ENCODE measurements at regions not wholly inside any gene's neighbourhood (a gene's known extent, or its start where the extent isn't known, plus 50 kb on each side); places are given as distances from the start of the nearest gene placed in this dataset.
"Not testable (repeated sequence)": the region's sequence is repeated elsewhere in the genome, so short reads cannot be mapped to it uniquely, and the experiment has no call there.

- no peak for DNase-seq (ENCODE audit: low read depth in 2 of 2)
Observed at GRCh38 chr2:195572895-195573683, 83.9 kb upstream of the SLC39A10 start.

DNA sequence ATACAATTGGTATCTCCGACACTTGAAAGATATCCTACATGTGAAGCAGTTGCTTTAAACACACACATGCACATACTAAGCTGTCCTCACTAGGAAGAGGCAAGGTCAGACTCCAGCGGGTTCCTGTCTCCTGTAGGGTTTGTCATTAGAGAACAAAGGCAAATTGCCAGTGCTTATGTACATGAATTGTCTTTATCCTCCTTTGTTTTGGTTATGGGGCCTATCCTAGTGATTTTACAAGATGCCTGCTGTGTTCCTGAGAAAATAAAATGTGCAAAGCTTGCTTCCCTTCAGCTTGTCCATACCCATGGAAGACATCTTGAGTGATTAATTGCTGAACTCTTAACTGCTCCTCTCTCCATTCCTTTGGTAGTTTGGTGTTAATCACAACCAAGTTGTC is 86.7 kb upstream of the SLC39A10 start:
- DNase-seq (ENCODE audit: low read depth in 2 of 2) = no peak

DNA sequence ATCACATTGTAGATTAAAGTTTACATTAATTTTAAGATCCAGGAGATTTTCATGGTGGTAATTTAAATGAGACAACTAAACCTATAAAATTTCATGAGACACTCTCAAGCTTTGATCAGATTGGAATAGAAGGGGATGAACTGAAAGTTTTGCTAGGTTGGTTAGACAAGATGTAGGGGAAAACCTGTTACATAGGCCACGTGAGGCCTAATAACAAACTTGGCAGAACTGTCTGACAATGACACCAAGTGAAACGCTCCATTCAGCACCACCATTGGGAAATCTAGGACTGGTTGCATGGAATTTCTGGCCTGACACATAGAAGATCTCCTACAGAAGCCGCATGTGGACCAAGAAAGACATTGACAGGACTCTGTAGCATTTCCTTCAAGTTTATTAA is 87.8 kb upstream of the SLC39A10 start:
- DNase-seq (ENCODE audit: low read depth in 2 of 2) = no peak

DNA sequence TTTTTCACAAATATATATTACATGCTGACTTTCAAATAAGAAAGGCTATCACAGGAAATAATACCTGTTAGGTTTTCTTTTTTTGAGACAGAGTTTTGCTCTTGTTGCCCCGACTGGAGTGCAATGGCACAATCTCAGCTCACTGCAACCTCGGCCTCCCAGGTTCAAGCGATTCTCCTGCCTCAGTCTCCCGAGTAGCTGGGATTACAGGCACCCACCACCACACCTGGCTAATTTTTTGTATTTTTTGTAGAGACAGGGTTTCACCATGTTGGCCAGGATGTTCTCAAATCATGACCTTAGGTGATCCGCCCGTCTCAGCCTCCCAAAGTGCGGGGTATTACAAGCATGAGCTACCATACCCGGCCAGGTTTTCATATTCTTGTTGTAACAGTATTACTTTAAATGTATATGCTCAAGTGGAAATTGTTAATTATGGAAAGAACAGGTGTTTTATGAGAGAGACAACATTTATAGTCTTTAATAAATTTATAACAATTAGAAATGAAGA is 92.3 kb upstream of the SLC39A10 start:
- DNase-seq (ENCODE audit: low read depth in 2 of 2) = not testable (repeated sequence)

GRCh38 chr2:195563857-195564512 is 93.0 kb upstream of the SLC39A10 start:
- no peak for DNase-seq (ENCODE audit: low read depth in 2 of 2)

GRCh38 chr2:195562570-195563566 is 94.2 kb upstream of the SLC39A10 start:
- no peak for DNase-seq (ENCODE audit: low read depth in 2 of 2)

GRCh38 chr2:195561116-195561921 is 95.7 kb upstream of the SLC39A10 start:
- no peak for DNase-seq (ENCODE audit: low read depth in 2 of 2)

DNA sequence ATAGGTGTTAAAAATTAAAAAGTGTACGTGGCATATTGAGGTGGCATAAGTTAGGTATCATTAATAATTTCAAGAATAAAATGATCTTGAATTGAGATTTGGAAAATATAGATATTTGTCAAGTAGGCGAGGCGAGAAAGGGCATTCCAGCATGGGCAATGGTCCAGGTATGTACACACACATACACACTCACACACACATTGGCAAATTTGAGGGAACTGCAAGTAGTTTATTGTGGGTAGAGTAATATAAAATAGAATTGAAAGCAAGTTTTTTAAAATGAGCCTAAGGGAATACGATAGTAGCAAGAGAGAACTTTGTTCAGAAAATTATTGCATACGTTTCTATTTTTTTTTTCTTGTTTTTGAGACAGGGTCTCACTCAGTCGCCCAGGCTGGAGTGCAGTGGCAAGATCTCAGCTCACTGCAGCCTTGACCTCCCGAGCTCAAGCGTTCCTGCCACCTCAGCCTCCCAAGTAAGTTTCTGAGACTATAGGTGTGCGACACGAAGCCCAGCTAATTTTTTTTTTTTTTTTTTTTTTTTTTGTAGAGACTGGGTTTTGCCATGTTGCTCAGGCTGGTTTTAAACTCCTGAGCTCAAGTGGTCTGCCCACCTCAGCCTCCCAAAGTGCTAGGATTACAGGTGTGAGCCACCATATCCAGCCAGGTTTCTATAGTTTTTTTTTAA is 96.7 kb upstream of the SLC39A10 start:
- DNase-seq (ENCODE audit: low read depth in 2 of 2) = no peak

GRCh38 chr2:195559431-195559914 is 97.6 kb upstream of the SLC39A10 start:
- peak; percentile 57 for DNase-seq (ENCODE audit: low read depth in 2 of 2)

DNA sequence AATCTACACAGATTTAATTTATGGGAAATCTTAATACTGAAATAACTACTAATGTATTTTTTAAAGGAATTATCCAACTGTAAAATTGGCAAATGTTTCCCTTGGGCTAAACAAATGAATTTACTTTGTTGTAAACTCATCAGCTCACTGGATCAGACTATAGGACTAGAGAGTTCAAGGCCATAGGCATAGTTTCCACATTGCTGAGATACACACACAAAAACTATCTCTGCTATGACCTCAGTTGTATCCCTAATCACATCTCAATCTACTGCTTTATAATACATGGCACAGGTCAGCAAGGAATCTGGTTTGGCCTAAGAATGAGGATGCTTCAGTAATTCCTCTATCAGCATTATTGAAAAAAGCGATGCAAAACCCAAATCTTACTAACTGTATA is 101.1 kb upstream of the SLC39A10 start:
- no peak for DNase-seq (ENCODE audit: low read depth in 2 of 2)

GRCh38 chr2:195552581-195552980 is 104.4 kb upstream of the SLC39A10 start:
- DNase-seq (ENCODE audit: low read depth in 2 of 2) = no peak

DNA sequence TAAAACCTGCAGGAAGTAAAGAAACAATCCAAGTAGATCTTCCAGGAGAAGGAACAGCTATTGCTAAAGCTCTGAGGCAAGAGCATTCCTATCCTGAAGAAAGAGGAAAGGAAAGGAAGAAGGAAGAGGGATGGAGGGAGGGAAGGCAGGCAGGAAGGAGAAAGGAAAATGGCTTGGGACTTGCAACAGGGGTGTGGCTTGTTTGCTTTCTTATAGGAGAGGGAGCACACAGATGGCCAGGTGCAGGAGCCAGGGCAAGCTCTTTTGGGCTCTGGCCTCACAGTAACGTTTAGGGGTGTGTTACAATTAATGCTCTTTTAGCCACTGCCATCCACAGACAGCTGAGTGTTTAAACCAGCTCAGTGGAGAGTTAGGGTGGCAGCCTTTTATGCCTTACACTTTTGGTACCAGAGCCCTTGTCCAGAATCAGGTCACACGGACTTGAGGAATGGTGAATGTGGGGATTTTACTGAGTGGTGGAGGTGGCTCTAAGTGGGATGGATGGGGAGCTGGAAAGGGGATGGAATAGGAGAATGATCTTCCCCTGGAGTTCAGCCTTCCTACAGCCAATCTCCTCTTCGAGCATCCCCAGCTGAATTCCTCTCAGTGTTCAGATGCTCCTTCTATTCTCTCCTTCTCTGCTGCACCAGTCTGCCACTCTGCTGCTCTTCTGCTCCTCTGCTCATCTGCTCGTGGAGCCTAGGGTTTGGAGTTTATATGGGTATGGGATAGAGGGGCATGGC is 108.7 kb upstream of the SLC39A10 start:
- no peak for DNase-seq (ENCODE audit: low read depth in 2 of 2)

DNA sequence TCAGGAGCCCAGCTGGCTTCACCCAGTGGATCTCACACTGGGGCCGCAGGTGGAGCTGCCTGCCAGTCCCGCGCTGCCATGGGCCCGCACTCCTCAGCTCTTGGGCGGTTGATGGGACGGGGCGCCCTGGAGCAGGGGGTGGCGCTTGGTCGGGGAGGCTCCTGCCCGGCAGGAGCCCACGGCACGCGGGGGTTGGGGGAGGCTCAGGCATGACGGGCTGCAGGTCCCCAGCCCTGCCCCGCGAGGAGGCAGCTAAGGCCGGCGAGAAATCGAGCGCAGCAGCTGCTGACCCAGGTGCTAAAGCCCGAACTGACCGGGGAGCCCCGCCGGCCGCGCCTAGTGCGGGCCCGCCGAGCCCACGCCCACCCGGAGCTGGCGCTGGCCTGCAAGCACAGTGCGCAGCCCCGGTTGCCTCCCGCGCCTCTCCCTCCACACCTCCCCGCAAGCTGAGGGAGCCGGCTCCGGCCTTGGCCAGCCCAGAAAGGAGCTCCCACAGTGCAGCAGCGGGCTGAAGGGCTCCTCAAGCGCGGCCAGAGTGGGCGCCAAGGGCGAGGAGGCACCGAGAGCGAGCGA is 109.7 kb upstream of the SLC39A10 start:
- not testable (repeated sequence) for DNase-seq (ENCODE audit: low read depth in 2 of 2)

GRCh38 chr2:195545811-195546210 is 111.2 kb upstream of the SLC39A10 start:
- no peak for DNase-seq (ENCODE audit: low read depth in 2 of 2)

DNA sequence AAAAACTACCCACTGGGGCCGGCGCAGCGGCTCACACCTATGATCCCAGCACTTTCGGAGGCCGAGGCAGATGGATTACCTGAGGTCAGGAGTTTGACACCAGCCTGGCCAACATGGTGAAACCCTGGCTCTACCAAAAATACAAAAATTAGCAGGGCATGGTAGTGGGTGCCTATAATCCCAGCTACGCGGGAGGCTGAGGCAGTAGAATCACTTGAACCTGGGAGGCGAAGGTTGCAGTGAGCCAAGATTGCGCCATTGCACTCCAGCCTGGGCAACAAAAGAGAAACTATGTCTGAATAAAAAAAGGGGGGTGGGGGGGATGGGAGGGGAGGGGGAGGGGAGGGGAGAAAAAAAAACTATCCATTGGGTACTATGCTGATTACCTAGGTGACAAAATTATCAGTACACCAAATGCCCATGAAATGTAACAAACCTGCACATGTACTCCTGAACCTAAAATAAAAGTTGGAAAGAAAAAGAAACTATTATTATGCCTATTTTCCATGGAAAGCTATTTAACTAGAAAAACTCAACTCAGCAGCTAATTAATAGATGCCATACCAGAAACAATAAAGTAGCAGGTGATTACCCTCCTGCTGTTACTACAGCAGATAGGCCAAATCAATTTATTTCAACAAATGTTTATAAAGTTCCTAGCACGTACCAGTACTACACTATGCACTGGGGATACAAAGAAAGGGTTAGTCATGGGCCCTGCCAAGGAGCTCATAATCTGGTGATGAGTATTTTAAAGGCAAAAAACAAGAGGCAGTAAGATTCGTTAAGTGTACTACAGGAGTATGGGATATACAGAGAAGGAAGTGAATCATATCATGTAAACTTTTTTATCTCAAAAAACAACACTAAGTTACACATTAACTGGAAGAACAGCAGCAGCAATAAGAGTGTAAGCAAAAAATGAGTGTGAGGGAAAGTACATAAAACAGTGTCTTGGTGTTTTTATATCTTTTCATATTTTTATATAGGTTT is 112.8 kb upstream of the SLC39A10 start:
- no peak for DNase-seq (ENCODE audit: low read depth in 2 of 2)

GRCh38 chr2:195543063-195543462 is 114.0 kb upstream of the SLC39A10 start:
- DNase-seq (ENCODE audit: low read depth in 2 of 2) = no peak

GRCh38 chr2:195542067-195542466 is 115.0 kb upstream of the SLC39A10 start:
- DNase-seq (ENCODE audit: low read depth in 2 of 2) = no peak

DNA sequence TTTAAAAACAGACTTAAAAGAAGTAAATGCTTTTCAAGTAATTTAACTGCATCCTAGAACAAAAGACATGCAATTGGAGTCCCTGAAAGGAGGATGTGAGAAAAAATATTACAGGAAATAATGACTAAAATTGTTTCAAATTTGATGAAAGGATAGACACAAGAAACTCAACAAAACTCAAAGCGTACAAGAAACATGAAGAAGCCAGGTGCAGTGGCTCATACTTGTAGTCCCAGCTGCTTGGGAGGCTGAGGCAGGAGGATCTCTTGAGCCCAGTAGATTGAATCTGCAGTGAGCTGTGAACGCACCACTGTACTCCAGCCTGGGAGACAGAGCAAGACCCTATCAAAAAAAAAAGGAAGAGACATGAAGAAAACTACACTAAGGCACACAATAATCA is 118.1 kb upstream of the SLC39A10 start:
- DNase-seq (ENCODE audit: low read depth in 2 of 2) = no peak
